Naive thymus-derived CD4-positive, alpha-beta T cell (primary cell): ENCODE measurements at regions not wholly inside any gene's neighbourhood (a gene's known extent, or its start where the extent isn't known, plus 50 kb on each side); places are given as distances from the start of the nearest gene placed in this dataset.

Source experiments
- ATAC-seq: fragments of 150-1000 bp; cut with Tn5 transposase; 2 replicates; pipeline ENCODE4 v1.10.0; 2021; ENCODE audit warnings: mild to moderate bottlenecking, moderate library complexity
- CTCF ChIA-PET: fragments of 350-600 bp; sonication (Branson Sonifier 250); formaldehyde crosslinking; loops from one replicate; lab custom pipeline; 2021; ENCODE audit warnings: antibody characterized with exemption; lab: Charles Lee
- POLR2A ChIA-PET: fragments of 350-600 bp; sonication (Branson Sonifier 250); formaldehyde crosslinking; loops from one replicate; lab custom pipeline; 2021; ENCODE audit warnings: antibody characterized with exemption, inconsistent platforms; lab: Charles Lee
- DNase-seq, 9 donors: peaks; one replicate each; pipeline versions ENCODE4 v3.0.0 to v3.0.0-alpha.2; 2020 to 2022; ENCODE audit warnings: mixed read lengths in 1 of 9
- H3K27ac ChIP-seq: one replicate; pipeline ENCODE4 v1.7.0; 2013; ENCODE audit warnings: mild to moderate bottlenecking, low read depth, low read length, moderate library complexity
- H3K27me3 ChIP-seq, 2 donors: one replicate each; pipeline ENCODE4 v1.7.0; 2013; ENCODE audit warnings: low read length in 2 of 2, mild to moderate bottlenecking in 2 of 2, moderate library complexity in 2 of 2; ENCODE audit not compliant: control insufficient read depth in 2 of 2, insufficient read depth in 2 of 2
- H3K36me3 ChIP-seq, 3 experiments: 1 replicate in 2 of 3; 2 replicates in 1 of 3; pipeline ENCODE4 v1.7.0; 2013; ENCODE audit warnings: low read length in 3 of 3, mild to moderate bottlenecking in 3 of 3, moderate library complexity in 1 of 3; ENCODE audit not compliant: insufficient read depth in 3 of 3, control insufficient read depth in 2 of 3
- H3K4me1 ChIP-seq, 2 donors: one replicate each; pipeline ENCODE4 v1.7.0; 2013; ENCODE audit warnings: low read length in 2 of 2, mild to moderate bottlenecking in 2 of 2, moderate library complexity in 1 of 2; ENCODE audit not compliant: control insufficient read depth in 2 of 2, insufficient read depth in 2 of 2
- H3K4me3 ChIP-seq: 2 replicates; pipeline ENCODE4 v1.7.0; 2013; ENCODE audit warnings: mild to moderate bottlenecking, low read length
- H3K9me3 ChIP-seq, 3 experiments: 1 replicate in 2 of 3; 2 replicates in 1 of 3; pipeline ENCODE4 v1.7.0; 2013; ENCODE audit warnings: low read length in 3 of 3; ENCODE audit not compliant: control insufficient read depth in 2 of 3
- H3K27ac Mint-ChIP-seq, 9 donors: one replicate each; pipeline ENCODE4 v1.8.0; 2020 to 2022; ENCODE audit warnings: mixed read lengths in 9 of 9, mild to moderate bottlenecking in 8 of 9, moderate library complexity in 5 of 9, inconsistent platforms in 2 of 9
- H3K27me3 Mint-ChIP-seq, 5 donors: one replicate each; pipeline ENCODE4 v1.8.0; 2021 to 2022; ENCODE audit warnings: mixed read lengths in 5 of 5, mild to moderate bottlenecking in 1 of 5
- H3K36me3 Mint-ChIP-seq, 5 donors: one replicate each; pipeline ENCODE4 v1.8.0; 2020 to 2022; ENCODE audit warnings: mixed read lengths in 5 of 5, mild to moderate bottlenecking in 3 of 5, inconsistent platforms in 1 of 5
- H3K4me1 Mint-ChIP-seq, 7 donors: one replicate each; pipeline ENCODE4 v1.8.0; 2020 to 2022; ENCODE audit warnings: mixed read lengths in 7 of 7, mild to moderate bottlenecking in 3 of 7, inconsistent platforms in 1 of 7
- H3K4me3 Mint-ChIP-seq, 10 donors: one replicate each; pipeline ENCODE4 v1.8.0; 2020 to 2022; ENCODE audit warnings: mild to moderate bottlenecking in 10 of 10, mixed read lengths in 10 of 10, moderate library complexity in 6 of 10, inconsistent platforms in 2 of 10
- H3K9me3 Mint-ChIP-seq, 11 donors: one replicate each; pipeline ENCODE4 v1.8.0; 2020 to 2022; ENCODE audit warnings: mixed read lengths in 11 of 11, mild to moderate bottlenecking in 4 of 11, inconsistent platforms in 1 of 11, moderate library complexity in 1 of 11
- intact Hi-C, 2 donors: fragments of 100-400 bp; cut with micrococcal nuclease; formaldehyde crosslinking; loops; one replicate each; pipeline ENCODE4 v1.15.1; 2023

DNA sequence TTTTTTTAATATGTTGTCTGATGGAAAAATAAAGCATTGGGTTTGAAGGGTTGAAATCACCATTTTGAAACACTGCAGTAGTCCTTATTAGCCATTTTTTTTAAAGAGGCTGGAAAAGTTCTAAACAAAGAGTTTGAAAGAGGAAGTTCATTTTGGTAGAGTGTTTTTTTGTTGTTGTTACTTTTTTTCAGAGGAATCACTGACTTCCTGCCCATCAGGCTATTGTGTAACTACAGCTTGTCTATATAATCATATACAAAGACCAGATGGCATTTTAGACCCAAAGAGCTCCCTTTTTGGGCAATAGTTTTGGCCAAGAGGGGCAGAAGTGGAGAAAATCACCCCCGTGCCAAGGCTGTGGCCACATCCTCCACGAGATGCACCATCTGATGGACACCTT, 818.5 kb upstream of the AMELY start:
- Mint-ChIP-seq H3K27me3 (no peaks in the 10 kb centered on the region), H3K9me3 (no peaks in the 10 kb centered on the region), H3K4me1 (no peaks in the 10 kb centered on the region), H3K4me3 (no peak overlapping the region), H3K36me3 (no peaks in the 10 kb centered on the region), H3K27ac (no peak overlapping the region)
- ATAC-seq, result no peak
- Histone ChIP-seq H3K27me3 (no peaks in the 10 kb centered on the region), H3K36me3 (no peaks in the 10 kb centered on the region), H3K4me1 (no peaks in the 10 kb centered on the region), H3K9me3 (no peaks in the 10 kb centered on the region), H3K4me3 (no peak overlapping the region), H3K27ac (no peak overlapping the region)
- no peak for DNase-seq
- ChIA-PET POLR2A (no interaction called here), CTCF (no interaction called here)
- intact Hi-C loops, result no loop called here

DNA sequence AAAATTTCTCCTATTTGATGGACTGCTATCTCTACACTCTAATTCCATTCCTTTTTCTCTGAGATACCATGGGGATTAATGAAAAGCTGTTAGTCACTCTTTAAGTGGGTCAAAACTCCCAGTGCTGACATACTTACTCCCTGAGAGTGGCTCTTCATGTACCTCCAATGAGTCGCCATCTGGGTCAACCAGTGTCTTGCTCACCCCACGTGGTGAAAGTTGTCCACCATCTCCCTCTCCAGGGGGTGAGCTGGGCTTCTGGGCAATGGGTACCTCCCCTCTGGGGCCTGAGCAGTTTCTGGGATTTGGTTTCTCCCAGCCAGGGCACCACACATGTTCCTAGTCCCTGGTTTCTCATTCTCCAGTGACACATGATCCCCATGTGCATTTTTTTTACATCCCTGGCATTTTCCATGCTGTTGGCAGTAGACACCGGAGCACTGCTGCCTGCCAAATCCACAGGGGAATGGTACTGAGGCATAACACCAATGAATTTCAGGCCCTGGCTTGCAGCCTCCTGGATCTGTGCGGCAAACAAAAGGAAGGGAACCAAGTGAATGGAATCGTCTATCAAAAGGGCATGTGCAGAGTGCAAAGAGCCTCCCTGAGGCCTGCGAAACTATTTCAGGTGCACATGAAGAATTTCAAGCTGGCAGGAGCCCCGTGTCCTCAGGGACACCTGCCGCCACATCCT, 817.9 kb upstream of the AMELY start:
- DNase-seq (no peak), ATAC-seq (no peak)
- H3K27ac ChIP-seq, result no peak overlapping the region
- H3K4me1 Mint-ChIP-seq, result no peaks in the 10 kb centered on the region
- no peak overlapping the region for H3K4me3 Mint-ChIP-seq
- H3K4me3 ChIP-seq, result no peak overlapping the region
- no peak overlapping the region for H3K27ac Mint-ChIP-seq
- intact Hi-C loops, result no loop called here
- ChIA-PET CTCF (no interaction called here), POLR2A (no interaction called here)
- no peaks in the 10 kb centered on the region for H3K36me3 ChIP-seq
- H3K9me3 ChIP-seq, result no peaks in the 10 kb centered on the region
- no peaks in the 10 kb centered on the region for H3K9me3 Mint-ChIP-seq
- no peaks in the 10 kb centered on the region for H3K27me3 Mint-ChIP-seq
- H3K36me3 Mint-ChIP-seq, result no peaks in the 10 kb centered on the region
- H3K4me1 ChIP-seq, result no peaks in the 10 kb centered on the region
- H3K27me3 ChIP-seq, result no peaks in the 10 kb centered on the region

DNA sequence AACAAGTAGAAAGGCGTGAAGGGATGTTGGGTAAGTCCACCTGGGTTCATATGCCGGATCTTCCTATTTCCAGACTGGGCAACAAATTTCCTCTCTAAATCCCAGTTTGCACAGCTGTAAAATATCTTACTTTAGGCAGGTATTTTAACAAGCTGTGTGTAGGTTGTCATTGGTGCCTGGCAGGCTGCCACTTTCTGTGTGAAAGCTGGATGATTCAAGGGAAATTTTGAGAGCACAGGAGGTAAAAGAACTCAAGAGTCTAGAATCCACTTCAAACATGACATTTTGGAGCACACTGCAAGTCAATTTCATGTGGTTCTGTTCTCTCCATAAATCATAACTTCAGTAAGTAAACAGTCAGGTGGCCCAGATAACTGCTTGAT, 817.4 kb upstream of the AMELY start:
- Histone ChIP-seq H3K27ac (no peak overlapping the region), H3K4me3 (no peak overlapping the region), H3K36me3 (no peaks in the 10 kb centered on the region), H3K9me3 (no peaks in the 10 kb centered on the region), H3K27me3 (no peaks in the 10 kb centered on the region), H3K4me1 (no peaks in the 10 kb centered on the region)
- no peaks in the 10 kb centered on the region for H3K4me1 Mint-ChIP-seq
- ATAC-seq (no peak), DNase-seq (no peak)
- H3K4me3 Mint-ChIP-seq, result no peak overlapping the region
- ChIA-PET POLR2A (no interaction called here), CTCF (no interaction called here)
- H3K36me3 Mint-ChIP-seq, result no peaks in the 10 kb centered on the region
- H3K27ac Mint-ChIP-seq, result peak overlapping the region in 1 of 9 donors; percentile 9
- H3K9me3 Mint-ChIP-seq, result no peaks in the 10 kb centered on the region
- intact Hi-C loops, result no loop called here
- no peaks in the 10 kb centered on the region for H3K27me3 Mint-ChIP-seq

DNA sequence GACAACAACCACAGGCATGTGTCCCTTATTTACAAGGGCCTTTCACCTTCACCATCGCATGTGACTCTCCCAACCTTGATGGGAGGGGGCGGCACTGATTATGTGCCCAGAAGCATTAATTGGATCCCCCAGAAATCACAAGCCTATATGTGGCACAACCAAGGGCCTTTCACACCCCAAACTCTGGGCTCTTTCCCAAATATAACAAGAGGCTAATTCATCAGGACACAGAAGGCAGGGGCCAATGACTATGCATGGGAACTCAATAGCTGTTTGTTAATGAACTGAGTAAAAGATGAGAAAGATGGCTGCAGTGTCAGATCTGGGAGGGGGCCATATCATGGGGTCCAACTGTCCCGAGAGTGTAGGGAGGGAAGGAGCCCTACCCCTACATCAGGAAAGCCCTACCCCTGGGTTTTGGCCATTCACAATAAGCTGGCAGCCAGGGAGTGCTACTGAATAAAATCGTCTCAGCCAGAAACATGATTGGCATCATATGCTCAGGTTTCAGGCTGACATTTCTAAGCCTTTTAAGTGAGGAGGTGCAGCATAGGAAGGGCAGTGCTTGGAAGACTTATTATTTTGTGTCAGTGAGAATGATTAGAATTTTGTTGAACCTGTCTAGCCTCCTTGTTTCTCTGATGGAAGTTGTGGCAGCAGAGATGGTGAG, 814.4 kb upstream of the AMELY start:
- H3K9me3 ChIP-seq, result no peaks in the 10 kb centered on the region
- CTCF ChIA-PET, result no interaction called here
- no peaks in the 10 kb centered on the region for H3K4me1 ChIP-seq
- H3K4me3 ChIP-seq, result no peak overlapping the region
- Mint-ChIP-seq H3K27me3 (peaks cover 0 to 8% (median 0%) of the 10 kb centered on the region in 5 donors), H3K4me3 (no peak overlapping the region), H3K27ac (no peak overlapping the region), H3K4me1 (no peaks in the 10 kb centered on the region), H3K36me3 (no peaks in the 10 kb centered on the region), H3K9me3 (no peaks in the 10 kb centered on the region)
- H3K27ac ChIP-seq, result no peak overlapping the region
- DNase-seq, result no peak
- no peaks in the 10 kb centered on the region for H3K27me3 ChIP-seq
- intact Hi-C loops, result no loop called here
- ATAC-seq, result no peak
- POLR2A ChIA-PET, result no interaction called here
- H3K36me3 ChIP-seq, result no peaks in the 10 kb centered on the region

DNA sequence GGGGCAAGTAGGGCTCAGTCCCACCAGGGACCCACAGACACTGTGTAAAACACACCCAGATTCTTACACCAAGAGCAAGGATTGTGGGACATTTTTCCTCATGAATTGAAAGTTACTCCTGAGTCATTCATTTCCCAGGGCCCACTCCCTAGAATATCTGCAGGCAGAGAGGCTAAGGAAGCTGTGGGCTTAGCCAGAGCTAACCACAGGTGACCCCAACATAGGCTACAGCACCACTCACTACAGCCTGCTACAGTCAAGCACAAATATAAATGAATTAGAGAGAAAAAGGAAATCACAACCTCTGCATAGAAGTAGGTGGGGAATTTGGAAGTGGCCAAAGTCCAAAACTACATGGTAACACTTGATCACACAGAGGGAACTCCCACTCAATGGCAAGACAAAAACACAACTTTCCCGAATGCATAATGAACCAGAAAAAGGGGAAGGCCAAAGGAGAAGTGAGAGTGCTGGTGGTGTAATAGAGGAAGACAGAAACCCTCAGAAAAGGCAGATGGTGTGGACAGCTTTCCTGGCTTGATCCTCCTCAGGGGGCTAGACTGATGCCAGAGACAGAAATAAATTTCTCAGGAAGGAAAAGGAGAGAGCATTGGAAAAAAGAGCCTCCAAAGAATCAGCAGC, 812.6 kb upstream of the AMELY start:
- Mint-ChIP-seq H3K27me3 (peaks cover 0 to 8% (median 0%) of the 10 kb centered on the region in 5 donors), H3K4me1 (no peaks in the 10 kb centered on the region), H3K9me3 (no peaks in the 10 kb centered on the region), H3K27ac (no peak overlapping the region), H3K36me3 (no peaks in the 10 kb centered on the region), H3K4me3 (no peak overlapping the region)
- POLR2A ChIA-PET, result no interaction called here
- H3K36me3 ChIP-seq, result no peaks in the 10 kb centered on the region
- no peaks in the 10 kb centered on the region for H3K27me3 ChIP-seq
- no peak overlapping the region for H3K27ac ChIP-seq
- CTCF ChIA-PET, result no interaction called here
- no peaks in the 10 kb centered on the region for H3K4me1 ChIP-seq
- peak; percentile 67 for ATAC-seq
- H3K9me3 ChIP-seq, result no peaks in the 10 kb centered on the region
- no peak for DNase-seq
- intact Hi-C loops, result no loop called here
- no peak overlapping the region for H3K4me3 ChIP-seq

DNA sequence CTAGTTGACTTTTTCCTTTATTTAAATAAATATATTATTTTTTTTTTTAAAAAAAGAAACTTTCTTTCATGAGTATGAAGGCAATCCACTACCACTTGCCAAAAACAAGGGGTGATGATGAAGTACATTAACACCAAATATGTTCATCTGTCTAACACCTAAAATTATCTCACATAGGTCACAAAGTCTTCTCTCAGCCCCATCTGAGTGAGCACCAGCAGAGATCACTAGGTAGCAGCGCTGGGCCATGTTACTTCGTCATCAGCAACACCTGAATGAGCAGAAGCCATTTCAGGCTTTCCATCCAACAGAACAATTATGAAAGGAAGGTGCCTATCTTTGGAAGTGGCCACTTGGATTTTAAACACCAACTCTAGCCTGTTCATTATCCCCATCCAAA, 811.6 kb upstream of the AMELY start:
- Histone ChIP-seq H3K4me3 (no peak overlapping the region), H3K27ac (no peak overlapping the region), H3K27me3 (no peaks in the 10 kb centered on the region), H3K36me3 (no peaks in the 10 kb centered on the region), H3K4me1 (no peaks in the 10 kb centered on the region), H3K9me3 (no peaks in the 10 kb centered on the region)
- peaks cover 0 to 8% (median 0%) of the 10 kb centered on the region in 5 donors for H3K27me3 Mint-ChIP-seq
- ChIA-PET CTCF (no interaction called here), POLR2A (no interaction called here)
- no peak overlapping the region for H3K27ac Mint-ChIP-seq
- H3K9me3 Mint-ChIP-seq, result no peaks in the 10 kb centered on the region
- H3K4me1 Mint-ChIP-seq, result no peaks in the 10 kb centered on the region
- no peak for DNase-seq
- H3K36me3 Mint-ChIP-seq, result no peaks in the 10 kb centered on the region
- H3K4me3 Mint-ChIP-seq, result no peak overlapping the region
- intact Hi-C loops, result no loop called here
- ATAC-seq, result no peak

DNA sequence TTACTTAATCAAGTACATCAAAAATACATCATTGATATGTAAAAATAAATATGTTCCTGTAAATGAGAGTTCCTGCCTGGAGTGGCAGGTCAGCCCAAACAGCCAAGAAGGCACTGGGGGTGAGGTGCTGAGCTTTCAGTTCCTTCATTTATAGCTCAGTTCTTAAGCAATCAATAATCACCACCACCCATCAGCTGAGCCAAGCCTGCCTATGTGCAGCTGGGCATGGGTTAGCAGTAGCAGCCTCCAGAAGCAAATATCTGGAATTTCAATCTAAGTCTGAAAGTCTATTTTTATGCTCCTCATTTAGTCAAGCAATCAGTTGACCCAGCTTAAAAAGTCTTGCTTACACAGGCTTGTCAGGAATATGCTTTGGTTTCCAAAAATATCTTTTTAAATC, 811.0 kb upstream of the AMELY start:
- H3K27me3 Mint-ChIP-seq, result peaks cover 0 to 8% (median 0%) of the 10 kb centered on the region in 5 donors
- H3K36me3 ChIP-seq, result no peaks in the 10 kb centered on the region
- no peak overlapping the region for H3K4me3 Mint-ChIP-seq
- no peak overlapping the region for H3K27ac Mint-ChIP-seq
- ChIA-PET CTCF (no interaction called here), POLR2A (no interaction called here)
- intact Hi-C loops, result no loop called here
- H3K9me3 Mint-ChIP-seq, result no peaks in the 10 kb centered on the region
- no peaks in the 10 kb centered on the region for H3K27me3 ChIP-seq
- no peak overlapping the region for H3K27ac ChIP-seq
- no peaks in the 10 kb centered on the region for H3K36me3 Mint-ChIP-seq
- DNase-seq, result no peak
- H3K4me1 ChIP-seq, result no peaks in the 10 kb centered on the region
- H3K4me1 Mint-ChIP-seq, result no peaks in the 10 kb centered on the region
- H3K4me3 ChIP-seq, result no peak overlapping the region
- ATAC-seq, result no peak
- H3K9me3 ChIP-seq, result no peaks in the 10 kb centered on the region
